ENCODE measurements at regions not wholly inside any gene's neighbourhood (a gene's known extent, or its start where the extent isn't known, plus 50 kb on each side); places are given as distances from the start of the nearest gene placed in this dataset.

DNA sequence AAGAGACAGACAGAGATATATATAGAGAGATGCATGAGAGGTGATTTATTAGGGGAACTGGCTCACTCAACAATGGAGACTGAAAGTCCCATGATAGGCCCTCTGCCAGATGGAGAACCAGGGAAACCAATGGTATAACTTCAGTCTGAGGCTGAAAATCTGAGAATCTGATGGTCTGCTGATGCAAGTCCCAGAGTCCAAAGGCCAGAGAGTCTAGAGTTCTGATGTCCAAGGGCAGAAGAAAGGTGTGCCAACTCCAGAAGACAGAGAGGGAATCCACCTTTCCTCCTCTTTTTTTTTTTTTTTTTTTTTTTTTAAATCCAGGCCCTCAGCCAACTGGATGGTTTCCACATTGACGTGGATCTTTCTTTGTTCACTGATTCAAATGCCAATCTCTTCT, 197.9 kb upstream of the MEIS2 start:
- TF ChIP-seq CTCF (conservative IDR thresholded peaks at IDR 0.05 in 1 of 2, IDR thresholded peaks at IDR 0.05 in 1 of 2; ENCODE audit: low read depth in 1 of 2, low read length in 2 of 2) (no peak), EZH2 (IDR thresholded peaks at IDR 0.05; ENCODE audit: low read length, missing control alignments) (no peak)

All from fibroblast of lung (primary cell).